ENCODE measurements at regions not wholly inside any gene's neighbourhood (a gene's known extent, or its start where the extent isn't known, plus 50 kb on each side); places are given as distances from the start of the nearest gene placed in this dataset.

DNA sequence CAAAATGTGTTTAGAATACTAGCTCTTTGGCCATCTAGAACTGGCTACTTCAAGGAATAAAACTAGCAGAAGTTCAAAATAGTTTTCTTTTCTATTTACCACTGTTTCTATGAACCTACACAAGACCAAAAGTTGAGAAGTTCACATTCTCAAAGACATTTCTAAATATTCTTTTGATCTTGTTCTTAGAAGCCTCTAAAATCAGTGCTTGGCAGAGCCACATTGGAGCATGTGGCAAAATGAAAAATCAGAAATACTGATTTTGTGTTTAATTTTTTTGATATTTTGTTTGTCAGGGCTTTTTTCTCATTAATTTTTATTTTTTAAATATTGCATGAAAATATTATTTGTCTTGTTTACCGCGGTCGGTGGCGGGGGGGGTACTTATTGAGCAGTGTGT lies 853.8 kb upstream of the INTU start:
- H3K27me3 Mint-ChIP-seq (ENCODE audit: low read depth) = no peaks in the 10 kb centered on the region
- no peaks in the 10 kb centered on the region for H3K9me3 Mint-ChIP-seq
- no peak overlapping the region for H3K4me3 Mint-ChIP-seq
- no peaks in the 10 kb centered on the region for H3K36me3 Mint-ChIP-seq (ENCODE audit: low read depth)
- peaks cover 9% of the 10 kb centered on the region for H3K4me1 Mint-ChIP-seq
- H3K27ac Mint-ChIP-seq (ENCODE audit: unreplicated experiment) = no peak overlapping the region
- DNase-seq (ENCODE audit: low read depth, low spot score) = no peak
- TF ChIP-seq, protein P1, sequence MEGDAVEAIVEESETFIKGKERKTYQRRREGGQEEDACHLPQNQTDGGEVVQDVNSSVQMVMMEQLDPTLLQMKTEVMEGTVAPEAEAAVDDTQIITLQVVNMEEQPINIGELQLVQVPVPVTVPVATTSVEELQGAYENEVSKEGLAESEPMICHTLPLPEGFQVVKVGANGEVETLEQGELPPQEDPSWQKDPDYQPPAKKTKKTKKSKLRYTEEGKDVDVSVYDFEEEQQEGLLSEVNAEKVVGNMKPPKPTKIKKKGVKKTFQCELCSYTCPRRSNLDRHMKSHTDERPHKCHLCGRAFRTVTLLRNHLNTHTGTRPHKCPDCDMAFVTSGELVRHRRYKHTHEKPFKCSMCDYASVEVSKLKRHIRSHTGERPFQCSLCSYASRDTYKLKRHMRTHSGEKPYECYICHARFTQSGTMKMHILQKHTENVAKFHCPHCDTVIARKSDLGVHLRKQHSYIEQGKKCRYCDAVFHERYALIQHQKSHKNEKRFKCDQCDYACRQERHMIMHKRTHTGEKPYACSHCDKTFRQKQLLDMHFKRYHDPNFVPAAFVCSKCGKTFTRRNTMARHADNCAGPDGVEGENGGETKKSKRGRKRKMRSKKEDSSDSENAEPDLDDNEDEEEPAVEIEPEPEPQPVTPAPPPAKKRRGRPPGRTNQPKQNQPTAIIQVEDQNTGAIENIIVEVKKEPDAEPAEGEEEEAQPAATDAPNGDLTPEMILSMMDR (conservative IDR thresholded peaks at IDR 0.05) = no peak

DNA sequence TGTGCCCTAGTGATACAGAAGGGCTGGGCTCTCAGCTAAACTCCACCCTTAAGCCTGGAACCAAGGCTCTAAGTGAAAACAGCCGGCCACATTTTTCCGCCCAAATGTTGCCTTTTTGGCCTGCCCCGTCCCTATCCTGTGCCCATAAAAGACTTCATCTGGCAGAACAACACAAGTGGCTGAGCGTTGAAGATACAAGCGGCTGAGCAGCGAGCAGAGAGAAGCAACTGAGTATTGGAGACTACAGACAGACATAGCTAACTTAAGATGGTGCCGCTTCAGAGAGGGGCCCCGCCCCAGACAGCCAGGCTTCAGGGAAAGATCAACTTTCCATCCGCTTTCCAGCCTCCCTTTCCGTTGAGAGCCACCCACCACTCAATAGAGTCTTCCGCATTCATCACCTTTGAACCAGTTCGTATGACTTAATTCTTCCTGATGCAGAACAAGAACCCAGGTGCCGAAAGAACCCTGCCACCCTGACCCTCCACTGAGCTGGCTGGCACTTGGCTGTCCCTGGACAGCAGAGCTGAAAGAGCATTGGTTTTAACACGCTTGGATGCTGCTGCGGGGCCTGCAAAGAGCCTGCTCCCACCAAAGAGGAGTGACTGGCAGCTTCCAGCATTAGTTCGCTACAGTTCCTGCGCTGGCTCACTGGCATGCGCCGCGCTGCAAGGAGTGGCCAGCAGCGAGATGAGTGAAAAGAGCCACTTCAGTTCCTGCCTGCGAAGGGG lies 853.2 kb upstream of the INTU start:
- H3K27ac Mint-ChIP-seq (ENCODE audit: unreplicated experiment) = no peak overlapping the region
- DNase-seq (ENCODE audit: low read depth, low spot score) = no peak

DNA sequence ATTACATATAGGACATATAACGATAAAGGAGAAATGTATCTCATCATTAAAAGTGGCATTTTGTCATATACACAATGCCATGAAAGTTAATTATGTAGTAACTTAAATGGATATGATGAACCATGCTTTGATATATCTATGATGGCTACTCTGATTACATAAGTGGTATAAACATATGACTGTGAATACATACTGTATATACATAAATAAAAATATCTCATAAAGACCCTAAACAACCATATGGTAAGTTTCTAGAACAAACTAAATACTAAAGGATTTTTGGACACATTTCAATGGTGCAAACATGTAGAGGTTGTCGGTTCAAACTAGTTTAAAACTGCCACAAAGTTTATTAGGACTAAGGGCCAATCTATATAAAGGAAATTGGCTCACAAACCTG lies 849.6 kb upstream of the INTU start:
- H3K9me3 Mint-ChIP-seq = peaks cover 2% of the 10 kb centered on the region
- no peaks in the 10 kb centered on the region for H3K36me3 Mint-ChIP-seq (ENCODE audit: low read depth)
- no peaks in the 10 kb centered on the region for H3K27me3 Mint-ChIP-seq (ENCODE audit: low read depth)

More for the DNA sequence above, 853.2 kb upstream of the INTU start:
- H3K36me3 Mint-ChIP-seq (ENCODE audit: low read depth) = no peaks in the 10 kb centered on the region
- peaks cover 9% of the 10 kb centered on the region for H3K4me1 Mint-ChIP-seq
- no peaks in the 10 kb centered on the region for H3K9me3 Mint-ChIP-seq
- no peaks in the 10 kb centered on the region for H3K27me3 Mint-ChIP-seq (ENCODE audit: low read depth)
- no peak overlapping the region for H3K4me3 Mint-ChIP-seq
- TF ChIP-seq, protein P1 (conservative IDR thresholded peaks at IDR 0.05) = no peak

DNA sequence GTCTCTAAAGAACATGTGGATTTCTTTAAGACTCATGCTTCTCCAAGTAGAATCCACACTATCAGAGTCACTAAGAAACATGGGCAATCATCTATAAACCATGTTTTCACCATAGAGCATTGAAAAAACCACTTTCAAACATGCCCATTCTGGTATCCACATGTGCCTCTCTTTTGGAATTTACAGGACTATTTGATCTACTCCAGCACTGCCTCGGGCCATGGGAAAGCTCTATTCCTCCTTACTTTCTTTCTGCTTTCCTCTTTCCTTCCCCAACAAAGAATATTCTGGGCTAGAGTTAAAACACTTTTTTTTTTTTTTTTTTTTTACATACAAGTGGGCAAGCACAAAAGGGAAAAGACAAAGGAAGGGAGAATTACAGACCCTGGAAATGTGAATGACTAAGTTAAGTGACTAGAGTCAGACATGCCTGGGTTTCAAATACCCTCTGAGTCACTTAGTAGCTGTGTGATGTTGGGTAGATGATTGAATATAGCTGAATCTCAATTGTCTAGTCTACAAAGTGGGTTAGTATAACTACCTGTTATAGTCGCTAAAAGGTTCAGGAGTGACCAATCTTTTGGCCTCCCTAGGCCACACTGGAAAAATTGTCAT lies 847.7 kb upstream of the INTU start:
- no peak overlapping the region for H3K4me3 Mint-ChIP-seq
- TF ChIP-seq, protein P1 (conservative IDR thresholded peaks at IDR 0.05) = no peak
- DNase-seq (ENCODE audit: low read depth, low spot score) = no peak
- H3K27me3 Mint-ChIP-seq (ENCODE audit: low read depth) = no peaks in the 10 kb centered on the region
- H3K27ac Mint-ChIP-seq (ENCODE audit: unreplicated experiment) = peak overlapping the region; percentile 16
- H3K4me1 Mint-ChIP-seq = peaks cover 4% of the 10 kb centered on the region
- no peaks in the 10 kb centered on the region for H3K36me3 Mint-ChIP-seq (ENCODE audit: low read depth)
- peaks cover 2% of the 10 kb centered on the region for H3K9me3 Mint-ChIP-seq

More for the DNA sequence above, 849.6 kb upstream of the INTU start:
- Mint-ChIP-seq H3K4me1 (peaks cover 4% of the 10 kb centered on the region), H3K27ac (ENCODE audit: unreplicated experiment) (no peak overlapping the region), H3K4me3 (no peak overlapping the region)
- TF ChIP-seq, protein P1 (conservative IDR thresholded peaks at IDR 0.05) = no peak
- DNase-seq (ENCODE audit: low read depth, low spot score) = no peak

DNA sequence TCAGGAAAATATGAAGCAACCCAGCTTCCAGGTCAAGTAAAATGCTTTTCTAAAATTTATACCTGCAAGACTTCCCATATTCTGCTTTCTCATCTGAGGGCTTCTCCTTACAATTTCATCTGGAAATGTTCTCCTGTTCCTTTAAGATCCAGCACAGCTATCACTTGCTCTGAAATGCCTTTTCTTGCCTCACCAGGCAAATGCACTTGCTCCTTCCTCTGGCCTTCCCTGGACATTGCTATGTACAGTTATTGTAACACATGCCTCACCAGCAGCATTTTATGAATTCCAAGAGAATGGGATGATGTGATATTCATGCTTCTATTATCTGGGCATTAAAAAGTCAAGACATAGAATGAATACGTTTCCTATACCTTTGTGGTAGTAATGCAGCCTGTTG lies 842.1 kb upstream of the INTU start:
- no peak overlapping the region for H3K4me3 Mint-ChIP-seq
- DNase-seq (ENCODE audit: low read depth, low spot score) = no peak
- H3K9me3 Mint-ChIP-seq = peaks cover 2% of the 10 kb centered on the region
- TF ChIP-seq, protein P1 (conservative IDR thresholded peaks at IDR 0.05) = no peak
- no peaks in the 10 kb centered on the region for H3K27me3 Mint-ChIP-seq (ENCODE audit: low read depth)
- H3K36me3 Mint-ChIP-seq (ENCODE audit: low read depth) = no peaks in the 10 kb centered on the region
- peaks cover 3% of the 10 kb centered on the region for H3K4me1 Mint-ChIP-seq
- H3K27ac Mint-ChIP-seq (ENCODE audit: unreplicated experiment) = peak overlapping the region; percentile 24

Data from neural crest cell (in vitro differentiated cells).